Testis (tissue), 2 donors: ENCODE measurements at regions not wholly inside any gene's neighbourhood (a gene's known extent, or its start where the extent isn't known, plus 50 kb on each side); places are given as distances from the start of the nearest gene placed in this dataset.

ENCODE experiments used
- DNase-seq: peaks from one replicate; pipeline ENCODE4 v3.0.0-alpha.2; 2019
- H3K27ac ChIP-seq, 2 donors: fragments of 200-600 bp; sonication (generic); one replicate each; pipeline ENCODE4 v1.5.1; 2019
- H3K27me3 ChIP-seq: fragments of 200-600 bp; sonication (generic); one replicate; pipeline ENCODE4 v1.5.1; 2019
- H3K36me3 ChIP-seq: fragments of 200-600 bp; sonication (generic); one replicate; pipeline ENCODE4 v1.5.1; 2017; ENCODE audit warnings: low read depth; ENCODE audit errors: missing control alignments
- H3K4me1 ChIP-seq: fragments of 200-600 bp; sonication (generic); one replicate; pipeline ENCODE4 v1.5.1; 2019
- H3K4me3 ChIP-seq, 2 donors: fragments of 200-600 bp; sonication (generic); one replicate each; pipeline ENCODE4 v1.5.1; 2017 to 2019
- H3K9me3 ChIP-seq: fragments of 200-600 bp; sonication (generic); one replicate; pipeline ENCODE4 v1.5.1; 2017
- CTCF ChIP-seq, 3 experiments: fragments of 450-650 bp in 2 of 3; fragments of 200-600 bp in 1 of 3; sonication (generic) in 1 of 3; IDR thresholded peaks; one replicate each; pipeline ENCODE4 v1.5.1; 2016 to 2019; ENCODE audit warnings: antibody characterized with exemption in 3 of 3, mild to moderate bottlenecking in 2 of 3, moderate library complexity in 1 of 3
- POLR2A ChIP-seq: fragments of 450-650 bp; IDR thresholded peaks from one replicate; pipeline ENCODE4 v1.6.1; 2017; ENCODE audit warnings: antibody characterized with exemption, mild to moderate bottlenecking, moderate library complexity
- WGBS, 2 donors: methylation state at CpG; one replicate each; pipeline ENCODE4 v1.1.5; 2018; 5-methylcytosine and 5-hydroxymethylcytosine counted together
- intact Hi-C: fragments of 100-400 bp; cut with DNase I; formaldehyde crosslinking; loops from one replicate; pipeline ENCODE4 v1.15.1; 2023; ENCODE audit warnings: low total_unique reads

- intact Hi-C loops = no loop called here
- Histone ChIP-seq H3K9me3 (no peaks in the 10 kb centered on the region), H3K4me1 (no peaks in the 10 kb centered on the region), H3K36me3 (no peaks in the 10 kb centered on the region), H3K27me3 (no peaks in the 10 kb centered on the region), H3K4me3 (no peak overlapping the region), H3K27ac (no peak overlapping the region)
- DNase-seq = no peak
- TF ChIP-seq CTCF (IDR thresholded peaks at IDR 0.05) (no peak), POLR2A (no peak)
Measured at GRCh38 chr13:50459658-50460057, 383.8 kb downstream of the DLEU7 start.

GRCh38 chr13:50460358-50460757 lies 383.1 kb downstream of the DLEU7 start:
- H3K27me3 ChIP-seq = no peaks in the 10 kb centered on the region
- intact Hi-C loops = no loop called here
- no peaks in the 10 kb centered on the region for H3K36me3 ChIP-seq
- H3K4me1 ChIP-seq = no peaks in the 10 kb centered on the region
- TF ChIP-seq POLR2A (no peak), CTCF (IDR thresholded peaks at IDR 0.05) (no peak)
- H3K27ac ChIP-seq = no peak overlapping the region
- no peaks in the 10 kb centered on the region for H3K9me3 ChIP-seq
- H3K4me3 ChIP-seq = no peak overlapping the region
- 70 to 76% methylated on average over 1 of the region's 1 CpG for WGBS, 2 donors
- DNase-seq = no peak

GRCh38 chr13:50461189-50461588 lies 382.3 kb downstream of the DLEU7 start:
- H3K27me3 ChIP-seq = no peaks in the 10 kb centered on the region
- no peaks in the 10 kb centered on the region for H3K36me3 ChIP-seq
- intact Hi-C loops = no loop called here
- 79 to 81% methylated on average over 3 of the region's 3 CpGs for WGBS, 2 donors
- TF ChIP-seq CTCF (IDR thresholded peaks at IDR 0.05) (no peak), POLR2A (no peak)
- no peak for DNase-seq
- H3K4me3 ChIP-seq = no peak overlapping the region
- H3K27ac ChIP-seq = no peak overlapping the region
- H3K4me1 ChIP-seq = no peaks in the 10 kb centered on the region
- no peaks in the 10 kb centered on the region for H3K9me3 ChIP-seq

- intact Hi-C loops = no loop called here
- Histone ChIP-seq H3K27ac (no peak overlapping the region), H3K4me3 (no peak overlapping the region), H3K36me3 (no peaks in the 10 kb centered on the region), H3K9me3 (no peaks in the 10 kb centered on the region), H3K4me1 (peaks cover 8% of the 10 kb centered on the region), H3K27me3 (no peaks in the 10 kb centered on the region)
- DNase-seq = no peak
- TF ChIP-seq CTCF (IDR thresholded peaks at IDR 0.05) (no peak), POLR2A (no peak)
- 83 to 90% methylated on average over 3 of the region's 3 CpGs for WGBS, 2 donors
Measured at GRCh38 chr13:50463719-50464118, 379.8 kb downstream of the DLEU7 start.

- TF ChIP-seq CTCF (IDR thresholded peaks at IDR 0.05) (no peak), POLR2A (no peak)
- Histone ChIP-seq H3K4me3 (no peak overlapping the region), H3K27me3 (no peaks in the 10 kb centered on the region), H3K9me3 (no peaks in the 10 kb centered on the region), H3K27ac (no peak overlapping the region), H3K4me1 (peaks cover 8% of the 10 kb centered on the region), H3K36me3 (no peaks in the 10 kb centered on the region)
- WGBS, 2 donors = 68 to 79% methylated on average over 10 of the region's 10 CpGs
- intact Hi-C loops = no loop called here
- DNase-seq = no peak
Measured at GRCh38 chr13:50464349-50465251, 378.9 kb downstream of the DLEU7 start.
